HG03565 (cell line): ENCODE measurements at regions not wholly inside any gene's neighbourhood (a gene's known extent, or its start where the extent isn't known, plus 50 kb on each side); places are given as distances from the start of the nearest gene placed in this dataset.
"Not testable (repeated sequence)": the region's sequence is repeated elsewhere in the genome, so short reads cannot be mapped to it uniquely, and the experiment has no call there.

Source experiments
- ATAC-seq: cut with Tn5 transposase; IDR thresholded peaks from one replicate; pipeline ENCODE4 v1.9.1; 2021; ENCODE audit warnings: mild to moderate bottlenecking, moderate library complexity; ENCODE audit not compliant: unreplicated experiment

DNA sequence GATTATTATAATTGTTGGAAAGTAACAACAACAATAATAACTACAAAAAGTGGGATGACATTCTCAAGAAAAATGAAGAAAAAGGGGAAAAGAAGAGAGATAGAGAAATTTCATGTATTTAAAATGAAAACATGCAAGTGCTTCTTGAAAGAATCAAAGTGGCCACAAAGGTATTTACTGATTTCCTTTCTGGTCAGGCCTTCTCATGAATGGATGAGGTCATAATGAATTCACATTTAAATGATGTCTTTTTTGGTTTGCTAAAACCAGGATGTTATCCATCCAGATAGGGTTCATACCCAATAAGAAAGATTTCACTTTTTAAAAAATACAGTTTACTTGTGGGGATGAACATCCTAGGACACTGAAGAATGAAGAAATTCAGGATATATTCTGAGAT is 446.4 kb upstream of the PTGER4 start:
- ATAC-seq: no peak

DNA sequence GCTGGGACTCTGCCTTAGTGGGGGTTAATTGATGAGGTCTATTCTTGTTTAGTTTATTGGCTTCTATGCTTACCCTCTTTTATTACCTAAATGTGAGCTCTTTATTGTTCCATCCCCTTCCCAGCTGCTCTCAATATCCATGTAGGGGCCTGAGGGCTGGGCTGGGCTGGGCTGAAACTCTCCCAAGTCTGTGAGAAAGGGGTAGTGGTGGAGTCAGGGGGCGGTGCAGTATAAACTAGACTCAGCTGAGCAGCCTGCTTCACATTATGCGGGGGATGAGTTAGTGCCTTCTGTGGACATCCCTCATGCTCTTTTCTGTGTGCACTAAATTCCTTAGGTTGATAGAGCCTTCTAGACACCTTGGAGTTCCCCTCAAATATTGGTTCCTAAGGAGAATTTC is 451.8 kb upstream of the PTGER4 start:
- no peak for ATAC-seq

DNA sequence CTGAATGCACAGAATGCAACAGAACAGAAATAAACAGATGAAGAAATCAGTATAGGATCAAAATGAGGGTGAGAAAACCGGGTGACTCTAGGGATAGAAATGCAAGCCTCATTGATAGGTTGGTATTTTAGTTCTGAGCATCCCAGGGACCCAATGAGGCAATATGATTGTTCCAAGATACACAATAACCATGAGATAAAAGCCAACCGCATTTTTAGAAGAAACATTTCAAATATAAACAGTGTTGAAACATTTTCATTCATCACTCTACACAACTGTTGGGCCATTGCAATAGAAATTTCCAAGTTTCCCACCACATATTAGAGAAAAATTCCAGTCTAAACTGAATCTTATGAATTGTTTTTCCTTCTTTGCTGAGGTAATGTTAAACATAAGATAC is 452.3 kb upstream of the PTGER4 start:
- no peak for ATAC-seq

DNA sequence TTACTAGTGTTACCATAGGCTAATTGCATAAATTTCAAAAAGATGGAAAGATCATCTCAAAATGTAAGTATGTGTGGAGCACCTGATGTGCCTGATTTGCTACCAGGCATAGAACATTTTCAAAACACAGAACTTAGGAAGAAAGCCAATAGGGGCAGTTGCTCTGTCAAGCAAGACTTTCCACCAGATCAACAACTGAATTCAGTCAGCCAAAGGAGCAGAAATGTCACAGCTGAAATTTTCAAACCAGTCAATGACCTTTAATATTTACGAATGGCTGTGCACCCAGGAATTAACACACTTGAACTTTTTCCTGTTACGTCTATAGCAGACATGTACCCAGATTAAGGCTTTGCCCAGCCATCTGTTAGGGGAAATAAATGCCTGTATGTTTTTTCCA is 452.8 kb upstream of the PTGER4 start:
- ATAC-seq: no peak

DNA sequence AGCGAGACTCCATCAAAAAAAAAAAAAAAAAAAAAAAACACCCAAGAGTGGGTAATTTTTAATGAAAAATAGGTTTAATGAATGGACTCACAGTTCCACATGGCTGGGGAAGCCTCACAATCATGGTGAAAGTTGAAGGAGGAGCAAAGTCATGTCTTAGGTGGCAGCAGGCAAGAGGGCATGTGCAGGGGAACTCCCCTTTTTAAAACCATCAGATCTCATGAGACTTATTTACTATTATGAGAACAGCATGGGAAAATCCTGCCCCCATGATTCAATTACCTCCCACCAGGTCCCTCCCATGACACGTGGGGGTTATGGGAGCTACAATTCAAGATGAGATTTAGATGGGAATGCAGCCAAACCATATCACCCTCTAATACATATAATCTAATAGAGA is 454.6 kb upstream of the PTGER4 start:
- not testable (repeated sequence) for ATAC-seq

DNA sequence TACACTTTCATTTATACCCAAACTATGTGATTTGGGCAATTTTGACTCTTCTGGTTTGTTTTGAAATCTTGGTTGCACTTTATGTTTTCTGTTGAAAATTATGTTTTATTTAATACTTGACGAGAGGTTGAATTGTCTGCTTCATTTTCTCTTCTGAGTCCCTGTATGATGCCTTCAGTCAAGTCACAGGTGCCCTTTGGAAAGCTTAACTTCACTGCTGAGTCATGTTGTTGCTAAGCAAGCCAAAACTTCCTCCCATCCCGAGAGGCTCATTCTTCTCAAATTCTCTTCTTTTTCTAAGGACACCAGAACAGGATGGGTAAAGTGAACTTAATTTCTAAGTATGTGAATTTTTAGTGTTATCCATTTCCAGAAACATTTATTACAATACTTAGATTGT is 455.3 kb upstream of the PTGER4 start:
- ATAC-seq: peak; percentile 6

DNA sequence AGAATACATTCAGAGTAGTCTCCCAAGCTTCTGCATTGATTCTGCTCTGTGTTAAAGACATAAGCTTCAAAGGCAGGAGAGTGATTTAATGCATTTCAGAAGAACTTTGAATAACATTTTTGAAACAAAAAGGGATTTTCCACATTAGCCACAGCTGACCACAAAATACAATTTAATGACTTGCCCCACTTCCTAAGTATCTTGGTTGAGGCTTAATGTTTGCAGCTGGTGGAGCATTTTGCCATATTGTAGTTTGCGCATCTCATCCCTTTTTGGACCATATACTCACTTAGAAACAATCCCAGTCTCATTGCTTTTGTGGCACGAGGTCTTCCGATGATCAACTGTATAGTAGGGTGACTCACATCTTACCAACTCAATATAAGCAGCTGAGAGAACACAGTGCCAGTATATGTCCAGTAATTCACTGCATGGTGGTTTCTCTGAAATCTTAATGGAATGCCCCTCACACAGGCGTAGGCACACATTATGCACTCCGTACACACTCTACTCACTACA is 455.8 kb upstream of the PTGER4 start:
- peak; percentile 58 for ATAC-seq

DNA sequence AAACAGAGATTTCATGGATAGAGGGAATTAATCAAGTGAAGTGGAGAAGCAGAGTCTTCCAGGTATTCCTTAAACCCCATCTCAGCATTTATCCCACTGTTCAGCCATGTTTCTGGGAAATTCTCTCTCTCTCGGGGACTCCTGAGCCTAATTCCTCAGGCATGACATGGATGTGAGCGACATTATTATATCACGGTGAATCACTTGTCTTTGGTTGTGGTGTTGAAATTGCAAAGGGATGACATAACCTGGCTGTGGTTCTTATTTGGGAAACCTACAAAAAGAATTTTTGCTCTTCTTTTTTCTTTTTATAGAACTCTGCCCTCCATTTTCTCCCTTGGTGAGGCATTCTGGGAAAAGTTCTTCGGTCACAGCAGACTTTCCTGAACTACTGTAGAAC is 457.9 kb upstream of the PTGER4 start:
- ATAC-seq: no peak

DNA sequence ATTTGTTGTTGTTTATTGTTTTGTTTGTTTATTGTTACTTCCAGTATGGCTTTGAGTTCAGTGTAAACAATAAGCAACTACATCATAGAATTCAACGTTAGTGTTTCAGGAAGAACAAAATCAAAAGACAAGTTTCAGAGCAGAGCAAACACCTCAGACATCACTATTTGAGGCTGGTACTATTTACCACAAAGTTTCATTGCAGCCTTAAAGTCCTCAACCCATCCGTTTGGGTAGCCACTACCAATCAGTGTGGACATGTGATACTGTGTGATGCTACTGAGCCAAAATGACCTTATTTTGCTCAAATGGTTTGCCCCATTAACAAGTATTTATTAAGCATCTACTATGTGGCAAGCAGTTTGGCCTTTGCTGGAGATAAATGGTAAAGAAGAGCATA is 458.5 kb upstream of the PTGER4 start:
- ATAC-seq: no peak

DNA sequence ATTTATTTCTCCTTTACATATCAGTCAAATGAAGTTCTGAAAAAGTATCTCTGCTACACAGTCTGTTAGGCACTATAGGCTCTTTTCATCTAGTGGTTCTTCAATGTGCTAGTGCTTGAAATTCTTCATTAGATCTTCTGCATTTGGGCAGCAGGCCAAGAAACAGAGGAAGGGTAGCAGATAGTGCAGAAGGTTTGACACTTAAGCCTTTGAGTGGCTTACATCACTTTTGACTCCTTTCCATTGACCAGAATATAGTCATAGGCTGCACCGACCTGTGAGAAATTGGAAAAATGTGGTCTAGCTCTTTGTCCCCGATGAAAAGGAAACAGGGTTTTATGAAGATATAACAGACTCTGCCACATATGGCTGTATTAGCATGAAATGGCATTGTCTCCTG is 459.5 kb upstream of the PTGER4 start:
- no peak for ATAC-seq

DNA sequence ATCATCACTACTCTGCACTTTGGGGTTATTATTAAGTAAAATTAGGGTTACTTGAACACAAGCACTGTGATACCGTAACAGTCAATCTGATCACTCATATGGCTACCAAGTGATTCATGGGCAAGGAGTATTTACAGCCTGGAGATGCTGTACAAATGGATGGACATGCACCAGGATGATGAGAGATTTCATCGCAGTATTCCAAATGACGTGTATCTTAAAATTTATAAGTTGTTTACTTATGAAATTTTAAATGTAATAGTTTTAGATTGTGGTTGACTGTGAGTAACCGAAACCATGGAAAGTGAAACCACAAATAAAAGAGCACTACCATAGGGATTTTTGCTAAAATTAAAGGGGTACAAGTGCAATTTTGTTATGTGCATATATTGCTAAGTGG is 462.2 kb upstream of the PTGER4 start:
- ATAC-seq: no peak

DNA sequence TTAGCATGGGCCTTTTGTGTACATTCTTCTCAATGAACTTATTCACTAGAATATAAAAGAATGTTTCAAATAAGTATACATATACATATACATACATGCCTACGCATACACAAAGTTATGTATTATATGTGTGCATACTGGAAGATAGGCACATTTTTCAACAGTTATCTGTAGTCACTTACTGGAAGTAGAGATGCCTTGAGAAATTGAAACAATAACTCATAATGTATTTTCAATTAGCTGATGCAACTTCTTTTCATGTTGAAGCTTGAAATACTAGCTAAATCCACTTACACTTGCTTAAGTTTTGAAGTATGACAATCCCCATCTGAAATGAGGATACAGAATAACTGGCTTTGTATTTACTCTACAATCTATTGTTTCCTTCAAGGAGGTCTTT is 469.0 kb upstream of the PTGER4 start:
- ATAC-seq: no peak

DNA sequence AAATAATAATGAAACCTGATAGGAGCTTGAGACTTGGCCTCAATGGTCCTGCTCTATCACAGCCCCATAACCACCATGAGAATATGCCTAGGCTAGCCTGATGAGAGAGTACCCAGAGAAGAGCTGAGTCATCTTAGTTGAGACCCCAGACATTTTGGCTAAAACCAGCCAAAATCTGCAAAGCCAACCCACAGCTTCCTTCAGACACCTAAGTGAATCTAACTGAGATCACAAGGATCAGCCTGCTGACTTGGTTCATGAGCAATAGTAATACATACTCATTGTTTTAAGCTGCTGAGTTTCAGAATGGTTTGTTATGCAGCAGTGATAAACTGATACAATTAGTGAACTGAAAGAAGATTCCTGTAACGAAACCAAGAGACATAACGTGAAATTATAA is 473.7 kb upstream of the PTGER4 start:
- ATAC-seq: no peak

DNA sequence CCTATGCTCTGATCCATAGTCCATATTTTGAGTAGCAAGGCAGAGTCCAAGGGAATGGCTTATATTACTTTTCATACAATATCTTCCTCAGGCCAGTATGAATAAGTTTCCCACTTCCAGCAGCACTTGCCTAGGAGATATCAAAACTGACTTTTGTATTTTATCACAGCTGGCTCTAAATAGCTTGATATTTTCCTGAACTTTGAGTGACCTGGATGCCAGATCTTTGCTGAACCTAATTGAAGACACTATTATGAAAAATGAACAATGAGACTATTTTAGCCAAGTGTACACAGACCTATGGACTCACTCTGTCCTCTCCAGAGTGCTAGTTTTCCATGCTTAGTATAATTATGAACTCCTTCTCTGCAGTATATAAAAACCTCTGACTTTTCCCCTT is 475.6 kb upstream of the PTGER4 start:
- no peak for ATAC-seq

DNA sequence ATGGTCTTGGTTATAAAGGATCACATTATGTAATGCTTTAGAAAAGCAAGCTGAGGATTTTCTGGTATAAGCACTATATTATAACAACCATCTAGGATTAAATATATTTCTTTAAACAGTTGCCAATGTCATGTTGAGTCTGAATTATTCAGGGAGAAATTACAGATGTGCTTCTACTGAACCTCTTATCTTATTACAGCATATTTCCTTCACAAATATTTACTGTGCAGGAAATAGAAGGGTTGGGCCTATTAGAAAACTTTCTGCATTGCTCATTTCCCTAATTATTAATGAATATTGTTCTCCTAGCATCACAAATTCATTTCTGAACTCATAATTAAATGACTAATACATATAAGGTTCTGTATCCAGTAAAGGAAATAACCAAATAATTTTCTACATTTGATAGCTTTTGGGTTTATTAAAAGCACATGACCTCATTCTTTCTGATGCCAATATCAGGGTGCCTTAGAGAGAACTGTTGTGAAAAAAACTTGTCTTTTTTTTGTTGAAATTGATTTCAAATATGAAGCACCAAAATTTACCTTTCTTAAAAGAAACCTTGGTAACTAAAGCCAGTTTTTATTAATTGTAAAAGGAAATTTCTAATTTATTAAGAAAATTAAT is 476.8 kb upstream of the PTGER4 start:
- ATAC-seq: no peak

DNA sequence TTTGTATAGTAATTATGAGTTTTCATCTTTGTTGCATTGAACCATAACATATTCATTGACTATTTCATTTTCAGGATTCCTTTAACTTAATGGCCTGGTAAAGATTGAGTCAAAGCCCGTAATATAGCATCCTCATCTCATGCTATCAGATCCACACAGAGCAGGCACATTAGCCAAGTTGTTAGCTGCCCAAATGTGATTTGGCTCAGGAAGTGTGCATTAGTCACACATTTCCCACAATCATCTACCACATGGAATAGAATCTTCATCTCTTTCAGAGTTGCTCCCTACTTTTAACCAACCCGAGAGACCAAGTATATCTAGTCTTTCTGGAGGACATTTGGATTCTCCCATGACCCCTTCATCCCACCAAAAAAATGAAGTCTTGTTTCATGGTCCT is 481.0 kb upstream of the PTGER4 start:
- no peak for ATAC-seq

DNA sequence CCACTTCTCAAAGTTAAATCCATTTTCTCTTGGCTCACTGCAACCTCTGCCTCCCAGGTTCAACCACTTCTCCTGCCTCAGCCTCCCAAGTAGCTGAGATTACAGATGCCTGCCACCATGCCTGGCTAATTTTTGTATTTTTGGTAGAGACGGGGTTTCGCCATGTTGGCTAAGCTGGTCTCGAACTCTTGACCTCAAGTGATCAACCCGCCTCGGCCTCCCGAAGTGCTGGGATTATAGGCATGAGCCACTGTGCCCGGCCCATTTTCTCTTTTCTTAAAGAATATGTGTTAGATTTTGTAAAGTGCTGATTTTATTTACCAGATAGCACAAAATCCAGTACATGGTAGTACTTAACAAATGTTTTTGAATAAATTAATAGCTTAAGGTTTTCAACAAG is 484.1 kb upstream of the PTGER4 start:
- not testable (repeated sequence) for ATAC-seq

DNA sequence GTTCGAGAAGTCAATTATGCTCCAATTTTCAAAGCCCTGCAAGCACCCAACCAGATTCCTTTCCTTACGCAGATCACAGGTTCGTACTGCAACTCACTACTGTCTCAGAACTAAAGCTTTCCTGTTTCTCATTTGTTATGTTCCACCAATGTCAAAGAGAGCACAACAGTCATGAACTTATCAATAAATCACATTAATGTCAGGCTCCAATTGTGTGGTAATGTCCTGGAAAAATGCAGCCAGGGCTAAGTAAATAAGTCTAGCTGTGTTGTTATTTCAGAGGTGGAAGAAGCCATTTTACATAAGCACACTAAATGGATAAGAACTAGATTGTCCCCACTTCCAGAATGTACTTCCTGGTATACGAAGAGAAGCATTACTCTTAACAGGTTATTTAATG is 488.6 kb upstream of the PTGER4 start:
- no peak for ATAC-seq

DNA sequence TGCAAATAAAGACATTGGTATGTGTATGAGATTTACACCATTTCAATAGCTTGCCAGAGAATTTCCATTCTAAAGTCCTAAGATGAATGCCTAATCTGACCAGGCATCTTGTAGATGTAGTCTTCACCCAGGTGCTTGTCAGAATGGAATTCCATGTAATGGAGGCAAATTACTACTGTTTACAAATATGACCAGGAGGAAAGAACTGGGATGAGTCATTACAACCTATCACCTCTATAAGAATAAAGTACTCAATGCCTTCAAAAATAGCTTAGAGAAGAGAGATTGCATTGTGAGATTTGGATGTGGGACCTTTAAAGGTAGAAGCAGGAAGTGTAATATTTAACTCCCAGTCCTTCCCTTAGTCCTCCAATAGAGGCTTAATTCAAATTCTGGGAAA is 507.0 kb upstream of the PTGER4 start:
- ATAC-seq: no peak

DNA sequence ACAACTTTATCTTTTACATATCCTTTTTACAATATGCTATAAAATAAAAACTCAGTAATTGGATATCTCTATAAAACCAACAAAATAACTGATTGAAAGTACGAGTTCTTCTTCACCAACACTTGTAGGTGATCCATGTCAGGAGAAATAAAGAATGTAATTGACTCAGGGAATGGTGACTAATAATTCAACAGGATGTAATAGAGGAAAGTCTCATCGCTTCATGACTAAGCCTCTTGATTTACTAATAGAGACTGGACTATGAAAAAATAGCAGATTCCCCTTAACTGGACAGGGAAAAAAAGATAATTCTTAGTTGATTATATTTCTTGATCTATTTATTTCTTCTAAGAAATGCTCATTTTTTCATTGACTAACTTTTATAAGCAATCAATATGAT is 507.7 kb upstream of the PTGER4 start:
- ATAC-seq: no peak

DNA sequence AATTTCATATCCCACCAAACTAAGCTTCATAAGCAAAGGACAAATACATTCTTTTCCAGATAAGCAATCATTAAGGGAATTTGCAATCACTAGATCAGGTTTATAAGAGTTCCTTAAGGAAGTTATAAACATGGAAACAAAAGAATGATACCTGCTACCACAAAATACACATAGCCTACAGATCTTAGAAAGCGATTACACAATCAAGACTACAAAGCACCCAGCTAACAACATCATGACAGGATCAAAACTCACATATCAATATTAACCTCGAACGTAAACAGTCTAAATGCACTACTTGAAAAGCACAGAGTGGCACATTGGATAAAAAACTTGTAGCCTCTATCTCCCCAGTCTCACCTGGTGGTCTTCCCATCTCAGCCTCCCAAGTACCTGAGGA is 512.4 kb upstream of the PTGER4 start:
- no peak for ATAC-seq

DNA sequence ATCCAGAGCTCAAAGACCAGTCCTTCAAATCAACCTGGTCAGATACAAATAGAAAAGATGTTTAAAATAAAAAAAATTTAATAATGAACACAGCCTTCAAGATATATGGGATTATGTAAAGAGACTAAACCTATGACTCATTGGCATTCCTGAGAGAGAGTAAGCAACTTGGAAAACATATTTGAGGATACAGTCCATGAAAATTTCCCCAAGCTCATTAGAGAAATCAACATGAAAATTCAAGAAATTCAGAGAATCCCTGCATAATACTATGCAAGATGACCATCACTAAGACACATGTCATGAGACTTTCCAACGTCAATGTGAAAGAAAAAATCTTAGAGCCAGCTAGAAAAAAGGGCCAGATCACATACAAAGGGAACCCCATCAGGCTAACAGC is 512.9 kb upstream of the PTGER4 start:
- no peak for ATAC-seq
